Stomach (tissue), 8 donors: ENCODE measurements at regions not wholly inside any gene's neighbourhood (a gene's known extent, or its start where the extent isn't known, plus 50 kb on each side); places are given as distances from the start of the nearest gene placed in this dataset.

Source experiments
- DNase-seq, 2 donors: peaks; one replicate each; pipeline versions ENCODE4 v3.0.0 to v3.0.0-alpha.2; 2013 to 2019
- H3K27ac ChIP-seq, 5 donors: fragments of 200-600 bp in 4 of 5; sonication (generic) in 4 of 5; one replicate each; pipeline ENCODE4 v1.5.1; 2013 to 2019; ENCODE audit warnings: mild to moderate bottlenecking in 1 of 5, moderate library complexity in 1 of 5
- H3K27me3 ChIP-seq, 3 donors: fragments of 200-600 bp; sonication (generic); one replicate each; pipeline ENCODE4 v1.5.1; 2017 to 2019; ENCODE audit warnings: mixed run types in 1 of 3
- H3K36me3 ChIP-seq, 4 donors: fragments of 200-600 bp; sonication (generic); 1 replicate in 3 of 4; 2 replicates in 1 of 4; pipeline ENCODE4 v1.5.1; 2016 to 2019
- H3K4me1 ChIP-seq, 4 donors: fragments of 200-600 bp; sonication (generic); one replicate each; pipeline ENCODE4 v1.5.1; 2016 to 2019
- H3K4me3 ChIP-seq, 4 donors: fragments of 200-600 bp; sonication (generic) in 3 of 4; one replicate each; pipeline ENCODE4 v1.5.1; 2016 to 2019; ENCODE audit warnings: mild to moderate bottlenecking in 1 of 4
- H3K9me3 ChIP-seq, 4 donors: fragments of 200-600 bp; sonication (generic); one replicate each; pipeline ENCODE4 v1.5.1; 2016 to 2019
- CTCF ChIP-seq, 7 experiments: fragments of 450-650 bp in 4 of 7; fragments of 200-600 bp in 3 of 7; sonication (generic) in 3 of 7; IDR thresholded peaks; one replicate each; pipeline ENCODE4 v1.5.1; 2016 to 2019; ENCODE audit warnings: antibody characterized with exemption in 7 of 7, control low read depth in 2 of 7, mild to moderate bottlenecking in 1 of 7
- EP300 ChIP-seq: sonication (generic); formaldehyde crosslinking; IDR thresholded peaks from one replicate; pipeline ENCODE4 v1.6.1; 2017; ENCODE audit warnings: antibody characterized with exemption
- POLR2A ChIP-seq, 4 donors: fragments of 450-650 bp; IDR thresholded peaks; one replicate each; pipeline ENCODE4 v1.6.1; 2016; ENCODE audit warnings: antibody characterized with exemption in 4 of 4, control low read depth in 2 of 4, mild to moderate bottlenecking in 1 of 4, moderate library complexity in 1 of 4
- POLR2AphosphoS5 ChIP-seq, 3 donors: sonication (generic); formaldehyde crosslinking; IDR thresholded peaks; one replicate each; pipeline ENCODE4 v1.6.1; 2016; ENCODE audit warnings: antibody characterized with exemption in 3 of 3
- WGBS, 5 donors: extraction: QIAGEN DNeasy Blood & Tissue Kit in 3 of 5; methylation state at CpG; one replicate each; pipeline versions ENCODE4 v1.1.5 to v1.1.7; 2013 to 2018; 5-methylcytosine and 5-hydroxymethylcytosine counted together
- intact Hi-C: fragments of 100-400 bp; cut with DNase I; formaldehyde crosslinking; loops from one replicate; pipeline ENCODE4 v1.15.1; 2023; ENCODE audit warnings: low total_unique reads
- donor health status: healthy with polysubstance abuse.
- donor health status: Bipolar disorder and iron deficiency.
- donor health status: healthy.

DNA sequence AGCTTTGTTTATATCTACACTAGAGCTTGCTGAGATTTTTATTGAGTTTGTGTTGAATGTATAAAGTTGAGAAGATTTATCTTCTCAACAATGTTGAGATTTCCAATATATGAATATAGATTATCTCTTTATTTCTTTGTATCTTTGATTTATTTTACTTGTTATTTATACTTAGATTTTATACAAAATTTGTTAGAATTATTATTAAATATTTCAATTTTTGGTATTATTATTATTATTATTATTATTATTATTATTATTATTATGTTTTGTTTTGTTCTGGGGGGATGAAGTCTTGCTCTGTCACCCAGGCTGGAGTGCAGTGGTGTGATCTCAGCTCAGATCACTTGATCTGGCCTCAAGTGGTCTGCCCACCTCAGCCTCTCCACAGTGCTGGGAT, 322.5 kb downstream of the PPARGC1A start:
- no peak overlapping the region for H3K4me3 ChIP-seq
- peaks cover 0 to 8% (median 0%) of the 10 kb centered on the region in 4 donors for H3K9me3 ChIP-seq
- TF ChIP-seq EP300 (no peak), CTCF (IDR thresholded peaks at IDR 0.05) (no peak), POLR2A (IDR thresholded peaks at IDR 0.05) (no peak), POLR2AphosphoS5 (IDR thresholded peaks at IDR 0.05) (no peak)
- H3K27me3 ChIP-seq: no peaks in the 10 kb centered on the region
- no peaks in the 10 kb centered on the region for H3K36me3 ChIP-seq
- H3K4me1 ChIP-seq: no peaks in the 10 kb centered on the region
- intact Hi-C loops: no loop called here
- DNase-seq: no peak
- no peak overlapping the region for H3K27ac ChIP-seq

DNA sequence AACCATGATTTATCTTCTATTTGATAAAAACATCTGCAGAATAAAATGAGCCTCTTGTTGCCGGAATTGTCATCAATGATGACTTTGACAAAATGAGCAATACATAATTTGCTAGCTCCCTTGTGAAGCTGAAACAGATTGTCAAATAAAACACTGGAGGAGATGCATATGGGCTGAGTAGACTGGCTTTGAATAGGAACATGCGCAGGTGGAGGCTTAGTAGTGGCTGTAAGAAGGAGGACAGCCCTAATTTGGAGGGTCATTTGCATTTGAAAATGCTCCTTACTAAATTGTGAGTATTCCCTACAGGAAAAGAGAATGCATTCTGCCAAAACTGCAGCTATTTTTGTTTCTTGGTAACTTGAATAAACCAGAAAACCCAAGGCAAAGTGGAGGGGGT, 329.1 kb downstream of the PPARGC1A start:
- intact Hi-C loops: no loop called here
- DNase-seq: no peak
- 87 to 96% (median 91%) methylated on average over 2 of the region's 2 CpGs for WGBS, 5 donors

GRCh38 chr4:23558101-23558500, 331.7 kb downstream of the PPARGC1A start:
- no peak for DNase-seq
- H3K27ac ChIP-seq: no peak overlapping the region
- H3K9me3 ChIP-seq: peaks cover 0 to 26% (median 5%) of the 10 kb centered on the region in 4 donors
- no peaks in the 10 kb centered on the region for H3K27me3 ChIP-seq
- TF ChIP-seq POLR2AphosphoS5 (IDR thresholded peaks at IDR 0.05) (no peak), POLR2A (IDR thresholded peaks at IDR 0.05) (no peak), EP300 (no peak), CTCF (IDR thresholded peaks at IDR 0.05) (no peak)
- 73 to 85% (median 80%) methylated on average over 2 of the region's 2 CpGs for WGBS, 5 donors
- no peaks in the 10 kb centered on the region for H3K36me3 ChIP-seq
- intact Hi-C loops: no loop called here
- H3K4me1 ChIP-seq: no peaks in the 10 kb centered on the region
- no peak overlapping the region for H3K4me3 ChIP-seq

More for the DNA sequence above, 329.1 kb downstream of the PPARGC1A start:
- peaks cover 0 to 11% (median 0%) of the 10 kb centered on the region in 4 donors for H3K9me3 ChIP-seq
- H3K36me3 ChIP-seq: no peaks in the 10 kb centered on the region
- no peaks in the 10 kb centered on the region for H3K27me3 ChIP-seq
- no peaks in the 10 kb centered on the region for H3K4me1 ChIP-seq
- TF ChIP-seq POLR2A (IDR thresholded peaks at IDR 0.05): no peak
- TF ChIP-seq CTCF (IDR thresholded peaks at IDR 0.05): no peak
- TF ChIP-seq POLR2AphosphoS5 (IDR thresholded peaks at IDR 0.05): no peak
- H3K4me3 ChIP-seq: no peak overlapping the region
- no peak overlapping the region for H3K27ac ChIP-seq

DNA sequence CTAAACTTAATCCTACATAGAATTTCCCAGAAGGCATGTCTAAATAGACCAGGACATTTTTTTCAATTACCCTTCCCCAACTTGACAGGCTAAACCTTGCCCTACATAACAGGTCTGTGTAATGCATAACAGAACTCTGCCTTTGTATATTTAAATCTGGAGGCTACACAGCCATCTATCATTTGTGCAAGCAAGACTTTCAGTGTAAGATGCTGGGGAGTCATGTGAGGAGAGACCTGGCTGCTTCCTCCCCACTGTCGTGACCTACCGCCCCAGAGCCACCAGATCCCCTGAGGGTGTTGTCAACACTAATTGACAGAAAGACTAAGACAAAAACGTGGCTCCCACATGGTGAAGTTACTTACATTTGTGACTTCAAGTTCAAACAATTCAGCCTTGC, 342.2 kb downstream of the PPARGC1A start:
- H3K27me3 ChIP-seq: no peaks in the 10 kb centered on the region
- no peak overlapping the region for H3K4me3 ChIP-seq
- no peak for TF ChIP-seq CTCF (IDR thresholded peaks at IDR 0.05)
- TF ChIP-seq EP300: no peak
- TF ChIP-seq POLR2AphosphoS5 (IDR thresholded peaks at IDR 0.05): no peak
- TF ChIP-seq POLR2A (IDR thresholded peaks at IDR 0.05): no peak
- no peak overlapping the region for H3K27ac ChIP-seq
- DNase-seq: no peak
- H3K9me3 ChIP-seq: peaks cover 0 to 3% (median 0%) of the 10 kb centered on the region in 4 donors
- no peaks in the 10 kb centered on the region for H3K36me3 ChIP-seq
- 49 to 64% (median 55%) methylated on average over 3 of the region's 3 CpGs for WGBS, 5 donors
- no peaks in the 10 kb centered on the region for H3K4me1 ChIP-seq
- intact Hi-C loops: no loop called here
